GM12872 (cell line): ENCODE measurements at regions not wholly inside any gene's neighbourhood (a gene's known extent, or its start where the extent isn't known, plus 50 kb on each side); places are given as distances from the start of the nearest gene placed in this dataset.

Experiments
- TF ChIP-seq, protein P1 (sequence below): IDR thresholded peaks from 3 replicates; pipeline ENCODE4 v1.5.1; 2011; ENCODE audit warnings: low read depth, mild to moderate bottlenecking, low read length, moderate library complexity; ENCODE audit not compliant: insufficient read depth

DNA sequence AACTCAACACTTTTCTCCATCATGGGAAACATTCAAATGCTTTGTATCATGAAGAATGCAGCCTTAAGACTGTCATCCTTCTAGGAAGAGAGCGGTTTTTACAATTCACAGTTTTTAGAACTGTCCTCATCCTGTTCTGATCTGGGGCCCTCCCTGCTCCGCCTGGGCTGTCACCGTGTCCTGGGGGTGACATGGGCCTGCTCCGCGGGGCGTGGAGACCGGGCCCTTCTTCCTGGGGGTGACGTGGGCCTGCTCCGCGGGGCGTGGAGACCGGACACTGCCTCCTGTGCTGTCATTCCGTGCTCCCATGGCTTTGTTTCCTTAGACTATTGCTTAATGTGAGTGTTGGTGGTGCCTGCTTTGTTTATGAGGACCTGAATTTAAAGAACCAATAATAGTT, 122.8 kb downstream of the TMEM18 start:
- TF ChIP-seq, protein P1, sequence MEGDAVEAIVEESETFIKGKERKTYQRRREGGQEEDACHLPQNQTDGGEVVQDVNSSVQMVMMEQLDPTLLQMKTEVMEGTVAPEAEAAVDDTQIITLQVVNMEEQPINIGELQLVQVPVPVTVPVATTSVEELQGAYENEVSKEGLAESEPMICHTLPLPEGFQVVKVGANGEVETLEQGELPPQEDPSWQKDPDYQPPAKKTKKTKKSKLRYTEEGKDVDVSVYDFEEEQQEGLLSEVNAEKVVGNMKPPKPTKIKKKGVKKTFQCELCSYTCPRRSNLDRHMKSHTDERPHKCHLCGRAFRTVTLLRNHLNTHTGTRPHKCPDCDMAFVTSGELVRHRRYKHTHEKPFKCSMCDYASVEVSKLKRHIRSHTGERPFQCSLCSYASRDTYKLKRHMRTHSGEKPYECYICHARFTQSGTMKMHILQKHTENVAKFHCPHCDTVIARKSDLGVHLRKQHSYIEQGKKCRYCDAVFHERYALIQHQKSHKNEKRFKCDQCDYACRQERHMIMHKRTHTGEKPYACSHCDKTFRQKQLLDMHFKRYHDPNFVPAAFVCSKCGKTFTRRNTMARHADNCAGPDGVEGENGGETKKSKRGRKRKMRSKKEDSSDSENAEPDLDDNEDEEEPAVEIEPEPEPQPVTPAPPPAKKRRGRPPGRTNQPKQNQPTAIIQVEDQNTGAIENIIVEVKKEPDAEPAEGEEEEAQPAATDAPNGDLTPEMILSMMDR, result no peak

DNA sequence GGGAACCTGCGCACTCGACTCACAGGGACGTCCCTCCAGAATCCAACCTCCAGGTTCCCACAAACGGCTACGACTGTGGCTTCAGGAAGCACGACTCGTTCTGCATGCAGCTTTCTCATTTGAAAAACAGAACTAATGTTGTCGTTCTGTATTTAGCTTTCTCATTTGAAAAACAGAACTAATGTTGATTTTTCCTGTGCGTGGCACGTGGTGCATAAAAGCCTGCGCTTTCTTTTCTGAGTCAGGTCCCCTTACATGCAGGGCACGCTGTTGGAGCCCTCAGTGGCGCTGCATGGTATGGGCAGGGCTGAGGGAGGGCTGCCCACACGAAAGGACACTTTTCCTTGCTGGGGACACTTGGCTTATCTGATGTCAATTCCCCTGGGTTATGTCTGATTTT, 124.3 kb downstream of the TMEM18 start:
- TF ChIP-seq, protein P1, result no peak

DNA sequence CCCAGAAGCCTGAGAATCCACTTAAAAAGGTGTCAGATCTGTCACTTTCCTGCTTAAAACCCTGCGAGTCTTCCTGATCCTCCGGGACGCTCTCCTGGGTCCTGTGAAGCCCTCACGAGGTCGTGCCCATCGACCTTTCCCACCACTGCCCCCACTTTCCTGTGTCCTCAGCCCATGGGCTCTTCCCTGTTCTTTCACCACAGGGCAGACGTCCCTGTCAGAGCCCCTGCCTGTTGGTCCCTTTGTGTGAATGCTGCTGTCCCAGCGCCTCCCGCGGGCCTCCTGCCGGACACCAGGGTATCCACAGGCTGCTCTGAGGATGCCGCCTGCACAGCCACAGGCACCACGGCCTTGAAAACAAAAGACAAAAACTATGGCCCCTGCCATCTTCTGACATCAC, 125.6 kb downstream of the TMEM18 start:
- TF ChIP-seq, protein P1, result no peak

DNA sequence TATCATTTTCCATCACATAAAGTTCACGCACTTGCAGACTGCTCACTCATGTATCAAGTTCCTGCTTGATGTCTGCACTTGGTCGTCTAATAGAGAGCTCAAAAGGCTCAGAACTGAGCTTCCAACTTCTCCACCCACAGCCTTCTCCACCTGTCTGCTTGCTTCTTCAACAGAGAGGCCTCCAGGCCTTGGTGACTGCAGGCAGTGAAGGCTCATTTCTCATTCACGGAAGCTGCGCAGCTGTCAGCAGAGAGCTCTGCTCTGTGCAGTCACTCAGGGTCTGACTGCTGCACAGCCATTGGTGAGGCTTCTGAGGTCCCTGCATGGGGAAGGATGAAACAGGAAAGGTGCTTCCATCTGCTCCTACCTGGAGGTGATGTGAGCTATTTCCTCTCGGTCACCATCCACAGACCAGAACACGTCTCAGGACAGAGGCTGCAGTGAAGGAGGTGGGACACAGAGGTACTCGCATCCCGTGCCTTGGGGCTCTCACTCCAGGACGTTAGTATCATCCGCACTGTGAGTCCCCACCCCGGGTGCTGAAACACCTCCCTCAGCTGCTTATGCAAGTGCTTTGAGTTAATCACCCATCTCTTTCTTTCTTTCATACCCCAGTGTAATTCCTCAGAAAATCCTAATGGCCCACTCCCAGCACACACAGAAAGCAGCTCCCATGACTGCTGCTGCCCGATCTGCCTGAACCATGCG, 126.2 kb downstream of the TMEM18 start:
- TF ChIP-seq, protein P1, result no peak

DNA sequence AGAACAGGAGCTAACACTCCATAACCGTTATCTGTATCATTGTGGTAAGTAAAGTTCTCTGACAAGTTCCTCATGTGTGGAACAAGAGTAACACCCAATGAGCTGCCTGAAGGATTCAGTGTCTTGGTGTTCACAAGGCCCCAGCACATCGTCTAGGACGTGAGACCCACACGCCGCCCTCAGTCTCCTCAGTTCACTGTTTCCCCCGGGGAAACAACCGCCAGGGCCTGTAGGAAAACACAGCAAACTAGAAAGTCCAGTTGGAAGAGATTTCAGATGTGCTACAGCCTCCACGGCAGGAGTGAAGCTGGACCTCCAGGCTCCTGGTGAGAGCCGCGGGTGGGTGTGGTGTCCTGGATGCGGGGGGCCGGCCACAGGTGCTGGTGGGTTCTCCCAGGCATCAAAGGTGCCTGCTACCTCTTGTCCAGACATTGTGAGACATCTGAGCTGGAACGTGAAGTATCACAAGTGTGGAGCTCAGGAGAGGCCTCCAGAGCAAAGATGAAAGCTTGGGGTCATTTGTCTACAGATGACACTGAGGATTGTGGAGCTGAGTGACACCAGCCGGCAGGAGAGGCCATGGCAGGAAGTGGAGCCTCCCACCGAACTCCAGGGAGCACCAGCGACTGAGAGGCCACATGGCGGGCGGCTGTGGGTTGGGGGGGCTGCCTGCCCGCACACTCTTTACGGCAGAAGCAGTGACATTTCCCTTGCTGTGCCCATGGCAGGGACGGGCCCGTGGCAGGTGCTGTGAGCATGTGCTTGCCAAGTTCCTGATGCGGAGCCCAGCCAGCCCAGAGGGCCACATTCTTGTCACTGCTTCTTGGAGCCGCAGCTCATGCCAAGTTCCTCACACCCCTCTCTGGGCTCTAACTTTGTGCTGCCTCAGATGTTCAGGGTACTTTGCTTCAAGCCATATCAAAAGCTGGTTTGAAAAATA, 131.2 kb downstream of the TMEM18 start:
- TF ChIP-seq, protein P1, result no peak

DNA sequence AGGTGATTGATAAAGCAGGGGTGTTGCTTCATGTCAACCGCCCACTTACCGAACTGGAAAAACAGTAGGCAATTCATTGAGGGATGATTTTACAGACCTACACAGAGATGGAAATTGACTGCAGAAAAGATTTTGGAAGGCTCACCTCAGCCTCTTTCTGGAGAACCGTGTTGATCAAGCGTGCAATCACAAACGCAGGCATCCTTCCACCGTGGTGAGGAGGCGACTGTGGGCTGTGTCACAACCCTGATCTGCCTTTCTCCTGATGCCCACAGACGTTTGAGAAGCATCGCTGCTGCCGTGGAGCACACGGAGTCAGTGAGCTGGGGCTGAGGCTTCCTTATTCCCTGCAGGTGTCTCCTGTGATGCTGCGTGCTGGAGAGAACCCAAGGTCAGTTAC, 132.0 kb downstream of the TMEM18 start:
- TF ChIP-seq, protein P1, result no peak

DNA sequence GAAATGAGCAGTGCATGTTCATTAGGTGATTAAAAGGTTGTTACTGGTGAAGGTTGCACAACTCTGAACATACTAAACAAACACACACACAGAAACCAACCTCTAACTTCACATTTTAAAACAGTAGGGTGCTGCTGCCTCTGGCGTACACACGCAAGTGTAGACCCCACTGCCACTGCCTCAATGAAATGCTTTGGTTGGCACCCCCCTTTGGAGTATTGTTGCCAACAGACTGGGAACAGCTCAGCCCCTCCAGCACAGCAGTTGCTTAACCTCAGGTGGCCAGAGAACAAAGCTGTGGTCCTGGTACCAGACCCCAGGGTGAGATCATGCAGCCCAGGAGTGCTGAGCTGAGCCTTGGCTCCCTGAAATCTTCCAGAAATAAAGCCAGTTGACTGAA, 138.6 kb downstream of the TMEM18 start:
- TF ChIP-seq, protein P1, result no peak
